ENCODE measurements at regions not wholly inside any gene's neighbourhood (a gene's known extent, or its start where the extent isn't known, plus 50 kb on each side); places are given as distances from the start of the nearest gene placed in this dataset.

DNA sequence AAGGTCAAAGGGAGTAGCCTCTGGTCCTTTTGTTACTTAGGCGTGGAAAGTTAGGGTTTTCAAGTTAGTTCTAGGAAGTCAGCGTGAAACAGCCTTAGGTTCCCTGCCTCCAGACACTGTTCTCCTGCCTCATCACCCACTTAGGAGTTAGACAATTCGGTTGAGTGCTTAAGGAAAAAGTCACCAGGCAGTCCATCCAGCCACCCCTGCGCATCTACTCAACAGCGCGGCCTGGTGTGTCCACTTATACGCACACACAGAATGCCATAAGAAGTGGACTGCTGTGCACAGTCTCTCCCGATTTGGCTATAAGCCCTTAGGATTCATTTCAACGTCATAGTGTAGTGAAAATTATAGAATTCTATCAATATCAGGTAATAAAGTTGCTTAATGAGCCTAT lies 470.8 kb upstream of the TNP1 start:
- TF ChIP-seq CTCF (IDR thresholded peaks at IDR 0.05) (no peak), SIN3A (IDR thresholded peaks at IDR 0.05; ENCODE audit: borderline replicate concordance, insufficient read depth, low read depth, low read length) (no peak)

Measured in Panc1 (cell line).